22Rv1 (cell line): ENCODE measurements at regions not wholly inside any gene's neighbourhood (a gene's known extent, or its start where the extent isn't known, plus 50 kb on each side); places are given as distances from the start of the nearest gene placed in this dataset.

Experiments used
- ZFX ChIP-seq: fragments of 450-650 bp; IDR thresholded peaks from 2 replicates; pipeline ENCODE4 v1.6.1; 2017; ENCODE audit warnings: antibody characterized with exemption, borderline replicate concordance
- TF ChIP-seq, protein P1 (sequence below): fragments of 450-650 bp; IDR thresholded peaks from 2 replicates; pipeline ENCODE4 v1.5.1; 2017; ENCODE audit warnings: mild to moderate bottlenecking

DNA sequence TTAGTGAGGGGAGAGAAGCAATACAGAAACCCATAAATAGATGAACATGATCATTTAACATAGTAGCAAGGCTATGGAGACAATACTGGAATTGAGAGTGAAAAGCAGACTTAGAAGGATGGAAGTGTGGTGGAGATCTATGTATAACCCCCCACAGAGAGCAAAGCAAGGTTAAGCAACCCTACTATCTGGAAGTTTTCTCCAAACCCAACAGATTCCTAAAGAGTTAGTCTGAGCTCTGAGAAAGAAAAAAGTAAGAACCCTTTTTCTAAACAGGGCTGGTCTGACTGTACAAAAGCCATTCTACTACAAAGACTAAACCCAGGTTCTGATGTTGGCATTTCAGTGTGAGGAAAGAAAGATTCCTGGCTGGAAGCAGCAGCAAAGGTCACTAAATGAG, 153.2 kb downstream of the WNT5A start:
- TF ChIP-seq, protein P1, sequence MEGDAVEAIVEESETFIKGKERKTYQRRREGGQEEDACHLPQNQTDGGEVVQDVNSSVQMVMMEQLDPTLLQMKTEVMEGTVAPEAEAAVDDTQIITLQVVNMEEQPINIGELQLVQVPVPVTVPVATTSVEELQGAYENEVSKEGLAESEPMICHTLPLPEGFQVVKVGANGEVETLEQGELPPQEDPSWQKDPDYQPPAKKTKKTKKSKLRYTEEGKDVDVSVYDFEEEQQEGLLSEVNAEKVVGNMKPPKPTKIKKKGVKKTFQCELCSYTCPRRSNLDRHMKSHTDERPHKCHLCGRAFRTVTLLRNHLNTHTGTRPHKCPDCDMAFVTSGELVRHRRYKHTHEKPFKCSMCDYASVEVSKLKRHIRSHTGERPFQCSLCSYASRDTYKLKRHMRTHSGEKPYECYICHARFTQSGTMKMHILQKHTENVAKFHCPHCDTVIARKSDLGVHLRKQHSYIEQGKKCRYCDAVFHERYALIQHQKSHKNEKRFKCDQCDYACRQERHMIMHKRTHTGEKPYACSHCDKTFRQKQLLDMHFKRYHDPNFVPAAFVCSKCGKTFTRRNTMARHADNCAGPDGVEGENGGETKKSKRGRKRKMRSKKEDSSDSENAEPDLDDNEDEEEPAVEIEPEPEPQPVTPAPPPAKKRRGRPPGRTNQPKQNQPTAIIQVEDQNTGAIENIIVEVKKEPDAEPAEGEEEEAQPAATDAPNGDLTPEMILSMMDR, result no peak
- TF ChIP-seq ZFX, result no peak
